UCSD-AML1 (cell line): ENCODE measurements at regions not wholly inside any gene's neighbourhood (a gene's known extent, or its start where the extent isn't known, plus 50 kb on each side); places are given as distances from the start of the nearest gene placed in this dataset.

Source experiments
- DNase-seq: peaks from one replicate; lab custom pipeline; 2025; ENCODE audit not compliant: unreplicated experiment; lab: John Stamatoyannopoulos, UW

DNA sequence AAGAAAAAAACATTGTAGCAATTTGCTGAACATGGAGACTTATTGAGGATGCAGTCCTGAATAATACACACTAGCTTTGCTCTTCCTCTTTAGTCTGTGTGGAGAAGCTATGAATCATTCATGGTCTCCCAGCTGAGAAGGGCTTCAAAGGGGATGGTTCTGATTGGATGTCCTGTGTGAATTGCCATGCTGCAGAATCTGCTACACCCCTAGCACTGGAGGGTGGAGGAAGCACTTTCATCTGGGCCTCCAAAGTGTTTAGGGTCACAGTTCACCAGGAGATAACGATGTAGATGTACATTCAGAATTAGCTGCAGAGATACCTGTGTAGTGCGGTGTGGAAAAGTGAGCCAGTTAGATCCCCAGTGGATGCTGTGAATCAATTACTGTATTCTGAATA is 321.1 kb upstream of the EDNRB start:
- DNase-seq = no peak

DNA sequence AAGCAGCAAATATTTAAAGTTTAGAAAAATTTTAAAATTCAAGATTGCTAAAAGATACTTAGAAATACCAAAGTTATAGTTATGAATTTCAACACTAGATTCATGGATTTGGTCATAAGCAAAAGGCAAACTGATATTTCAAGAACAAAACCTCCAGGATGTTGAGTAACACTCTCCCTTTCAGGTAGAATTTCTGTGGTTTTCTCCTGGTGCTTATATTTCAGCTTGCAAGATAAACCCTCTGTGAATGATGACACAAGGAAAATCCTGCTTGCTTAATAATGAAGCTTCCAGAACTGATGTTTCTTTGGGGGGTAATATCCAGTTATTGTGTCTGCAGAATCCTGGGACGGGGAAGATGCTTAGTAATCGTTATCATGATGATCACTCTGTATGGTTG is 320.3 kb upstream of the EDNRB start:
- no peak for DNase-seq

DNA sequence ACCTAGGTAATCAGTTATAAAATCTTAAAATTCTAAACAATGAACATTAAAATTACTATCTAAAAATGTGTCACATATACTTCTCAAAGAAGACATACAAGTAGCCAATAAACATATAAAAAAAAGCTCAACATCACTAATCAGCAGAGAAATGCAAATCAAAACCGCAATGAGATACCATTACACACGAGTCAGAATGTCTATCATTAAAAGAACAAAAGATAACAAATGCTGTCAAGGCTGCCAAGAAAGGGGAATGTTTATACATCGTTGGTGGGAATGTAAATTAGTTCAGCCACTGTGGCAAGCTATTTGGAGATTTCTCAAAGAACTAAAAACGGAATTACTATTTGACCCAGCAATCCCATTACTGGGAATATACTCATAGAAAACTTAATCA is 310.3 kb upstream of the EDNRB start:
- no peak for DNase-seq

DNA sequence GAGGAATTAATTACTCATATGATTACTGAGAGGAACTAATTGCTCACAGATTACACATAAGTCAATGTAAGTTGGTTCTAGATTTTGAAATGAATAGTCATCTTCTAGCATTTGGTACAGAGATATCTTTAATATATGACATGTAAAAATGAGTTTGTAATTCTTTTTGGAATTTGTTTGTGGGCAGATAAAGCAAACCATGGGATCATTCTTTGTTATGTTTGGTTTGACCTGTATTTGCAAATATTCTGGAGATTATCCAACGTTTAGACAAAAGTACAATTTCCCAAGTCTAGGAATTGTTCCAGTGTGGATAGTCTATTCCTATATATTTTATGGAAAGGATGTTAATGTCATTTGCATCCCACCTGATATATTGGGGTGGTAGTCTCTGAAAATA is 309.6 kb upstream of the EDNRB start:
- DNase-seq = no peak

DNA sequence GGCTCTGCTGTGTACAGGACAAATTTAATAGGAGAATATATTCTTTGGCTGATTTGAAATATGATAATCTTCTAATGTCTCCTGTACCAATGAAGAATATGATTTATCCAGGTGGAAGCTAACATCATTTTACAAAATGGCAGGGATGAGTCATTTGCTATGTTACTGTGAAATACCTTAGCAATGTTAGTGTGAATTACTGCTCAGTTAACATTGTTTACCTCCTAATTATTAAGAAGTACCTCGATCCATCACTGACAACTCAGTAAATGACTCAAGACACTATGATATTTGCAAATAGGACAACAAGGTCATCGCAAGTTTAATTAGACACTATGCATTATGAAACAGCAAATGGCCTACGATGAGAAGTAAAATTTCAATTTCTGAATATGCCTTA is 309.1 kb upstream of the EDNRB start:
- DNase-seq = no peak

DNA sequence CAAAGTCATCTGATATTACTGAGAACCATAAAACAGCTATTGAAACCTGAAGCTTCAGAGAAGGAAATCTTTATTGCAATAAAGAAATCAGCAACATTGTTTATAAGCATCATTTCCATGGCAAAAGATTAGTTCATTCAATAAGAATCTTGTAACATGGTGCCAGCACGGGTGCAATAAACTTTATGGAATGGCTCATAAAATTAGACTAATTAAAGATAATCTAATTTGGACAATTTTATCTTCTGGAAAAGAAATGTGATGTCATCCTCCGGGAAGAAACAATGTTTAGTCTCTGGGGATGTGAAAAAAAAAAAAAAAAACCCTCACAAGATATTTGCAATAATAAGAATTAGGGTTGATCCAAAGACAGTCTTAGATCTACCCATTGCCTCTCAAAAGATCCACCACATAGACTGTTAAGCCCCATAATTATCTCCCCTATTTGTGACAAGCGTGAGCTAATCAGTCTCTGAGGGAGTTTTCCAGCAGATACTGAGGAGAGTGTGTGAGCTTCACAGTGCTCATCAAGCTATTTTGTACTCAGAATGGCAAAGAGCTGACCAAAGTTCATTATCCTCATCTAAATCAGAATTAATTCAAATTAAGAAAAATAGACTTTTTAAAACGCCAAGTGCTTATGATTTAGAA is 297.0 kb upstream of the EDNRB start:
- no peak for DNase-seq

DNA sequence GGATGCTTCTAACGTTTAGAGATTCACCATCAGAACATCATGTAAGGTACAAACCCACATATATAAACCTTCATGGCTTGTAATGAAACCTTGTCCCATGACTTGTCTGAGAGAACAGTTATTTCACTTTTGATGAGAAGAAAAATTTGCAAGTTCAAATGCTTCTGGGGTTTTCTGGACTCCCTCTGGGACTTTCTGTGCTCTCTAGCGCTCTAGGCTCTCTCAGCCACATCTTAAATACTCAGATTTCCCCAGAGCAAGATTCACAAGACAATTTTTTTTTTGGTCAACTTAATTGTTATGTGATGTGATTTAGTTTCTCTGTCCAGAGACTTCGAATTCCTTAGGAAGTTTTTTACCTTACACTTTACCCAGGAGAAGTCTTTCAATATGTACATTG is 282.8 kb upstream of the EDNRB start:
- no peak for DNase-seq

DNA sequence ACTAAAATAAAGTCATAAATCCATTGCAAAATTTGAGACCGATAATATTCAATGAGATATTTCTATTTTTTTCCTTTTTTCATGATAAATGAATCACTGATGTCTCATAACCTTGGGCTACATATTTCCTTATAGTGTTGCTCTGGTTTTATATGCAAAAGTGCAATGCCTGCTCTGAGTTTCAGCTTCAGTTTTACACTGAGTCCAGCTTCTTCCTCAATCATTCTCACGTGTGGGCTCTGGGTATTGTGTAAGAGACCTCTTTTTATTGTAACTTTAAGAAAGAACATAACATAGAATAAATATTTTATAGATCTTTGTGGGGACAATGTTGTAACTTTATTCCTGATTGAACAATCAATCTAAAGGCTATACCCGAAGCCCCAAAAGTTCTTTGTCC is 280.2 kb upstream of the EDNRB start:
- no peak for DNase-seq

DNA sequence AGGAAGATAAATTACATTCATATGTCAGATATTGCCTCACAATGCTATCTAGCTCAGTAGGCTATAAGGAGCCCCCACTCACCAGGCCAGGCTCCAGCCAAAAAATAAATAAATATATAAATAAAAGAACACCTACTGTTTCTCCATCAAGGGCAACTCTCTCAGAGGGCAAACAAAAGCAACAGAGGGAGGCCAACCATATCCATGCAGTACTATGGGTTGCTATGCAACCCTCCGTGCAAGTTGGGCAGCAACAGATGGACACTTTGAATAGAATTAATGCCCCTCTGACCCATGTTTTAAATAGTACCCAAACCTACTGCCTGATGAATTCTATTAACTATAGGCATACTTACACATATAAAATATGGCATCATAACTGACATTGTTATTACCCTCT is 279.8 kb upstream of the EDNRB start:
- no peak for DNase-seq

DNA sequence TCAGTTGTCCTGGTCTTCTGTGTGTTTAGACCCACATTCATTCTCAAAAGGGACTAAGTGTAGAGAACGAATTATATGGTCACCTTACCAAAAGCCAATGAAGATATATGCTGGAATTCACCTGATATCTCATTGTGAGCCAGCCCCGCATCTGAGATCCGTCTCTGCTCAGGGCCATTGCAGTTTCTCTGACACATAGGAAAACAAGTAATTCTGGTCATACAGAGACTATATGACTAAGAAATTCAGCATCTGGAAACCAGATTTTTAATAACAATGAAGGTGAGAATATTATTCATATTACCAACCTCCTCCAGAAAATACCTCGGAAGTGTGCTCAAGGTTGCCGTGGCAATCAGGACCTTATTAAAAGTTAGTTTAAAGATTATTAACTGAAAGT is 278.6 kb upstream of the EDNRB start:
- no peak for DNase-seq

DNA sequence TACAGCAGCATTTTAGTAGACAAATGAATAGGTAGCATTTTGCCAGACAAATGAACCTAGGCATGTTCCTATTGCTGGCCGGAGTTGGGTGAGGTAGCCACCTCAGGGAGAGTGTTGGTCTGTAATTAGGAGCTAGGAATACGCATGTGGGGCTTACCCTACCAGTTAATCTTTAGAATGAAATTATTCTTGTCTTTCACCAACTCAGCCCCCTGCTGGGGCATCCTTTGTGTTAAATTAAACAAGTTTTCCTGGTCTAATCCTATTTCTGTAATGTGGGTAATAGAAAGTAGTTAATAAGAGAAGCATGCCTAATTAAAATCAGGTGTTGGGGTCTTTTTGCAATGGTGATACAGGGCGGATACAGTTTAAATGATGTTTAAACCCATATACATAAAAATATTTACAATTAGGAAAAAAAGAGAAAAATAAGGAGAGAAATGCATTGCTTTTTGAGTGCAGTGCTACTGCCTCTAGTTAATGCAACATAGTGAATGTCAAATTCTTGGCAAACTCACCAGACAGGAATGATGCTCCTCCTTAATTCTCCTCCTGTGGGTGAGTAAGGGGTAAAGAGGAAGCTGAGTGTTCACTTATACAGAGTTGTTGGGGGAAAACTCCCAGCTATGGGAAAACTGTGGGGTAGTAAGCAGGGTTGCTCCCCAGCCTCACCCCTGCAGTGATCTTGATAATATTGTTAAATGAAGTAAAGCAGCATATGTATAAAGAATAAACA is 276.4 kb upstream of the EDNRB start:
- no peak for DNase-seq

DNA sequence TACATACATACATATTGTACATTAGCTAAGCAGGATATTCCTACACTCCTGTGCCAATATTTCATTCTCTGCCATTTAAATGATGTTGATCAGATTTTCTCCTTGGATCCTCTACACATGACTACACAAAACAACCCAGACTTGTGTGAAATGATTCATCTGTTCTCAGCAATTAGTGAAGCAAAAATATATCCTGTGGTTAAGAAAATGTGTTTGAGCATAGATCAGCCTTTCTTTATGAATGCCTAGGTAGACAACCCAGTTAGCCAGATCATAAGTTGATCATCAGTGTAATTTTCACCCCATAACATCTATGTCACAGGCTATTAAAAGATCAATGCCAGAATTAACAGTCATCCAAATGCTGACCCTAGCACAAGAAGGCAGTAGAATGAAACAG is 275.2 kb upstream of the EDNRB start:
- DNase-seq = no peak

DNA sequence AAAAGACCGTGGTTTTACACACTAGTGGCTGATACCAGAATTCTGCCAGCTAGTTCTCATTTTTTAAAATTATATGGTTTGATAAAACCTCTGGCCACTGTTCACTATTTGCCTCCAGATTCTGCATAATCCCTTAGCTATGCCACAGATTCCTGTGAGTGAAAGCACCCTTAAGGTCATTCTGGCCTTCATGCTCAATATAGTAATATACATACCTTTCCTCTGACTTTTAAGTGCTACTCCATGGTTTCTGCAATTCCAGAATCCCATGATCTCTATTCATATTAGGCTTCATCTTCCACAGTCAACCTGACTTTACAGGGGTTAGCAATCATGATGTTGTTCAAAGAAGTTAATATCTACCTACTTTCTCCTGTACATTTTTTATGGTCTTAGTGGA is 274.1 kb upstream of the EDNRB start:
- DNase-seq = no peak

DNA sequence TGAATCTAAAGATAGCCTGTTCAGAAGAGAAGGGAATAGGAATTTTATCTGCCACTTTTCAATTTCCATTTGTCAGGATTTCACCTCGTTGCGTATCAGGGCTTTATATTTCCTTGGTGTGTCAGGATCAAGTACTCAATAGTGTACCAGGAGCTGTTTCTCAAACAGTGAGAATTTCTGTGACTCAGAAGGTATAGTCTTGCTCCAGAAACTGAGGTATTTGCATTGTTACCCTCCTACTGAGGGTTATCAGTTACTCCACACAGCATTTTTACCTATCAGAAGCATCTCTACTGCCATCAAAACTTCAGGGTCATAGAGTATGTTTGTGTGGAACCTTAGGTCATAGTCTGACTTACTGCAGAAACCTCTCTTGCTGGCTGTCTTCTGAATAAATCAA is 271.7 kb upstream of the EDNRB start:
- no peak for DNase-seq

DNA sequence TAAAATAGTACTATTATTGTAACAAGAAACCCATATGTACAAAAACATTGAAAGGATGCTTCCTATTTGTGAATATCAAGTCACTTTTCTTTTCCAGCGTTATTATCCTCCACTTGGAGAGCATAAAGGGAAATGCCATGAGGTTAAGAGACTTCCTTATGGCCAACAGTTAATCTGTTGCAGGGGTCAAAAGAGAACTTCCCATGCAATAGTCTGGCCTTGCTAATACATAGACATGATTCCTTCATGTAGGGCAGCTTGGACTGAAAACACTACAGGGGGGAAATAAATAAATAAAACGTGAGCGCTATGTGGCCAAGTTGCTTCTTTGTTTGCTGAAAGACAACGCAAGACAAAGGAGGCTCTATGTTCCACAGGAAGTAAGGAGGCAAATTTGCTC is 269.1 kb upstream of the EDNRB start:
- no peak for DNase-seq

DNA sequence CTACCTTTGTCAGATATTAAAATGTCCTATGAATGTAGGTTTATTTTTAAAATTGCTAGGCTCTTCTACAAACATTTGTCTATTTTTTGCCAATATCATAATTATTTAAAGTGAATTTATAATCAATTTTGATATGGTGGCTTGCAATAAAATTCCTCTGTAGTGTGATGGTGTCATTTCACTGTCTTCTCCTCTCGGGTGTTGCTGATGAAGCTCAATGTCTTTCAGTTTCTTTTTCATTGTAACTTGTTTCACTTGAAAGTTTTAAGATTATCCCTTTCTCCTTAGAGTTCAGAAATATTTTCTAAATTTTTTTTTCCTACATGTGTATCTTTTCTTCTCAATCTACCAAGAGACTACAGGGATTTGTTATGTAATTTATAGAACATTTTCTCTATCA is 267.1 kb upstream of the EDNRB start:
- no peak for DNase-seq

DNA sequence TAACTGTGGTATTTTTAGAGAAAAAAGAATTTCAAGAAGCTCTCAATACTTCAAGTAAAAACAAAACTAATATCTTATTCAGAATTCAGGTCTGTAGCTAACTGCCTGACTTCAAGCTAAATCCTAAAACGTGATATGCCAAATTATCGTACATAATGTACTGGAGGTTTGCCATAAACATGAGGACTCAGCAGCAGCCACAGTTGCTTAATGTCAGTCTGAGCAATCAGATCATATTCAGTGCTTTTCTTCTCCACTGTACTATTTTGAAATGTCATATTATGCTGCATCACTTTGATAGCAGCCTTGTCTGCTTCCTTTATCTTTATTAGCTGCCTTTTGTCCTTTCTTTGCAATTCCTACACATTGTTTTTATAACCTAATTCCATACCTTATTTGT is 265.1 kb upstream of the EDNRB start:
- DNase-seq = no peak

DNA sequence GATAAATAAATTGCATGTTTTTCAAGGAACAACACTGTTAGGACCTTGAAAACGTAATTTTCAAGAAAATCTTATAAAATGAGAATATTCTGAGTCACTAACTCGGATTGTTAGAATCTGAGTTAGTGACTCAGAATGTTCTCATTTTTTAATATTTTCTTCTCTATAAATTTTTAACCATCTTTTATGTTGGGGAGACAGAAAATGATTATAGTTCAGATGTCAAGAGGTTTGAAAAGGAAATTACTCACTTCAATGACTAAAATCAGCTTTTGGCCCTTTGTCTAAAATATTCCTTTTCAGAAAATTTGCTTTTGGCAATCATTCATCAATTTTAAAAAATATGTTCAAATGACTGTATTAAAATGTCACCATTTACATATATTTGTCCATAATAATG is 264.2 kb upstream of the EDNRB start:
- DNase-seq = no peak

DNA sequence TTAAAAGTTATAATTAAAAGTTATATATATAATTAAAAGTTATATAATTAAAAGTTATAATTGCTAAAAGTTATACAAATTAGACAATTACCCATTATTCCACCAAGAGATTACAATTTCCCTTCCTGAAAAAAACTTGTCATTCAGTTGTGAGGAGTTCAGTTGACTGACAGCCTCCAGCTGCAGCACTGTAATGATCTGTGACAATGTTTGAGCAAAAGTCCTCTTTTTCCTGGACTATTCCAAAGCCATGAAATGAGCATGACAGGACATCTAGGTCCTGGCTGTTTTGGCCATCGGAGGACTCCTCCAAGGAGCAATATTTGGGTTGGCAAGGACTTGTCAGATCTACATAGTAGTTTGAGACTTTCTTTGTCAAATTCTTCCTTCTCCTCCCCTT is 258.7 kb upstream of the EDNRB start:
- no peak for DNase-seq

DNA sequence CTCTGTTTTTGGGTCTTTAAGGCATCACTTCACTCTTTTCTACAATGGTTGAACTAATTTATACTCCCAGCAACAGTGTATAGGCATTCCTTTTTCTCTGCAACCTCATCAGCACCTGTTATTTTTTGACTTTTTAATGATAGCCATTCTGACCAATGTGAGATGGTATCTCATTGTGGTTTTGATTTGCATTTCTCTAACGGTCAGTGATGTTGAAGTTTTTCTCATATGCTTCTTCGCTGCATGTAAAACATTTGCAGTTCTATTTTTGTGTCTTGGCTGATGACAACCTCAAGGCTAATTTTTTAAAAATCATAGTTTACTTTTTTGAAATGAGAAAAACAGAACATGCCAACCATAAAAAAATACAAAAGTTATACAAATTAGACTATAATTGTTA is 258.2 kb upstream of the EDNRB start:
- DNase-seq = no peak

DNA sequence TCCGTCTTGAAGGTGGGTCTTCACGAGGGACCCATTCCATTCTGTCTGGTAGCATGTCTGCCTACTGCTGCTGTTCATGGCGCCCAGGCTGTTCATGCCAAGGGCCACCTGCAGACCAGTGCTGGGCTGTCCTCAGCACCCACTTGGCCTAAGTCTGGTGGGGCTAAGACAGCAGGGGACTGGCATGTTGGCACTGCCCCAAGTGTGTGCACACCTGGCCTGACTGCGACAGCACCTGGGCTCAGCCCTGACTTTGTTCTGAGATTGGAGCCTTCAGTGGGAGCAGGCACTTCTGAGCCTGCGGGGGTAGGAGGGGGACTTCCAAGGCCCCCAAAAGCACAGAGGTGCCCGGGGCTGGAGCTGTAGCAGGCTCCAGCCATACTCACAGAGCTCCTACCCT is 250.8 kb upstream of the EDNRB start:
- DNase-seq = no peak

DNA sequence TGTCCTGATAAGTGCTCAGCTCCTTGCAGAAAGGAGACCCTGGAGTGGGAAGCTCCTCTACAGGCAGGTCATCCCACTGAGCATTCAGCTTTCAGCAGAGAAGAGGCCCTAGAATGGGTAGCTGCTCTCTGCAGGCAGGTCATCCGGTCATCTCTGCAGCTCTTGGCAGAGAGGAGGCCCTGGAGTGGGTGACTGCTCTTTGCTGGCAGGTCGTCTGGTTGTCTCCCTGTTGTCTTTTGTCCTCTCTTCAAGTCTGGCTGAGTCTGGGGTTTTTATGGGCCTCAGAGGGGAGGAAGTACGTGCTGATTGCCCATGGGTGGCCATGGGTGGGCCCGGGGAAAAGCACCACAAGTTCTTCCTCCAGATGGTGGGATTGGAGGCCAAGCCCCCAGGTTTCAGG is 250.3 kb upstream of the EDNRB start:
- no peak for DNase-seq

DNA sequence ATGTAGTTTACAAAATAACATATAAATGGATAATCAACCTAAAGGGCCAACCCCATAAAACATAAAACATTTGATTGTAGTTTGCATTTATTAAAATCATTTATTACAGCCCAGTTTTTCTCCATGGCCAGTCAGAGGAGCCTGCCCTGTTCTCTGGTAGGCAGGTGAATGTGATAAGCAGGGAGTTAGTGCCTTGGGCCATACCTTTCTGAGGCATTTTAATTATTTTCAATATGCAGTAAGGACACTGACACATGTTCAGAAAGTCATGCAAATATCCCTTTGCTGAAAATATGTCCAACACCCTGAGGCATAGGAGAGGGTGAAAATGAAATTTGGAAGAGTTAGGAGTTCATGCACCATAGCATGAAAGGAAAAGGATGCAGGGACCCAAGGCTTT is 242.6 kb upstream of the EDNRB start:
- DNase-seq = no peak
